ENCODE measurements at regions not wholly inside any gene's neighbourhood (a gene's known extent, or its start where the extent isn't known, plus 50 kb on each side); places are given as distances from the start of the nearest gene placed in this dataset.
"Not testable (repeated sequence)": the region's sequence is repeated elsewhere in the genome, so short reads cannot be mapped to it uniquely, and the experiment has no call there.

DNA sequence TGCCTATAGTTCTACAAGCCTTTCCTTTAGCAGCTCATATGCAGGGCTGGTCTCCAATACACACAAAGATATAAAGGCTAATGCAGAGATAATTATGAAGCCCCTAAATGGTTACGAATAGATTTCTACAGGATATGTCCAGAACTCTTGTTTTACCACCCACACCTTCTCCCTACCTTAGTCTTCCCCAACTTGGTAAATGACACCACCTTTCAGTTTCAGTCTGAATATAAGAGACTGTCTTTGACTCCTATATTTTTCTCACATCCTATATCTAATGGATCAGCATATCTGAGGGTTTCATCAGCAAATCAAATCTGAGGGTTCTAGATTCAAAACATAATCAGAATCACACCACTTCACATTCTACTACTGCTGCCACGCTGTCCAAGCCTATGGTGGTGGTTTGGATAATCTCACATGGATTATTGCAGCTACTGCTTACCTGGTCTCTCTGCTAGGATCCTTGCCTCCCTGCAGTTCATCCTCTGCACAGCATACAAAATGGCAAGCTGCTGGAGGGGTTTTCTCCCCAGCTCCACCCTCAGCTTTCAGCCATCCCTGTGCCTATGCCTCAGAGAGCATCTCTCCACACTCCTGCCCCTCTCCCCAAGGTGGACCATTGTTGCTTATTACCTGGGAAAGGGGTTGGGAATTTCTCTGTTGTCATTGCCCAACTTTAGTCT lies 178.0 kb upstream of the SPOPL start:
- DNase-seq = no peak

- no peak for DNase-seq
Observed at GRCh38 chr2:138324068-138324771, 177.3 kb upstream of the SPOPL start.

GRCh38 chr2:138327967-138328366 lies 173.6 kb upstream of the SPOPL start:
- no peak for DNase-seq

- no peak for DNase-seq
Observed at GRCh38 chr2:138329162-138329561, 172.4 kb upstream of the SPOPL start.

- DNase-seq = no peak
Observed at GRCh38 chr2:138329591-138329990, 172.0 kb upstream of the SPOPL start.

GRCh38 chr2:138333121-138333520 lies 168.4 kb upstream of the SPOPL start:
- DNase-seq = no peak

DNA sequence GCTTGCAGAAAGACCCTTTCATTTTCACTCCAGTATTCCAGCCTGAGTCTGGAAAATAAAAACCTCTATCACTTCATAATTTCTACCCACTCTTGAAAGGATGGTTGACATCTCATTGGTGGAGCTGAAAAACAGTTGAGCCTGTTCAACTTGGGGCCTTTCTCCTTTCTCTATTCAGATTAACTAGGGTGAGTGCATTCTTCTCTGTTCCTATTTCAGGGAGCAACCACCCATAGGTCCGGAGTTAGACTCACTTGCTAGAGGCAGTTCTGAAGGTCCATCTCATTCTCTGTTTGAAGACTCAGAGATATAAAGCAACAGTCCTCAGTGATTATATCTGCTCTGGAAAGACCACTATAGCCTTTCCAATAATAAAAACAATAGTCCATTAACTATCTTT lies 167.9 kb upstream of the SPOPL start:
- no peak for DNase-seq

DNA sequence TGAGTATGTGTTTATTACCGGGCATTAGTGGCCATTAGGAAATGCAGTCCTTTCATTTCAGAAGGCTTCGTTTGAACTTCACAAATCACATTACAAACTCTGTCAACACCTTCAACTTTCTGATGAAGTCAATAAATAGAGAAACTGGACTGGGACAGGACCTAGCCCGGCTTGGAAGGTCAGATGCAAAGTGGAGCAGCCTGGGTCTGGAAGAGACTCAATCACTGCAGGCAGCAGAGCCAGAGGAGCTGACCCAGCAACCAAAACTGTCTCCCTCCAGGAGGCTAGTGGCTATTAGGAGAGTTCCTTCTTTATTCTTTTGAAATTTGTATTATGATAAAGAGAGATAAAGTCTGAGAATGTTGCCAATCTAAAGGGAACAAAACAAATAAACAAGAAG lies 167.2 kb upstream of the SPOPL start:
- DNase-seq = no peak

- DNase-seq = peak; percentile 8
Observed at GRCh38 chr2:138335036-138335435, 166.5 kb upstream of the SPOPL start.

GRCh38 chr2:138336146-138336545 lies 165.4 kb upstream of the SPOPL start:
- no peak for DNase-seq

GRCh38 chr2:138355244-138355643 lies 146.3 kb upstream of the SPOPL start:
- no peak for DNase-seq

DNA sequence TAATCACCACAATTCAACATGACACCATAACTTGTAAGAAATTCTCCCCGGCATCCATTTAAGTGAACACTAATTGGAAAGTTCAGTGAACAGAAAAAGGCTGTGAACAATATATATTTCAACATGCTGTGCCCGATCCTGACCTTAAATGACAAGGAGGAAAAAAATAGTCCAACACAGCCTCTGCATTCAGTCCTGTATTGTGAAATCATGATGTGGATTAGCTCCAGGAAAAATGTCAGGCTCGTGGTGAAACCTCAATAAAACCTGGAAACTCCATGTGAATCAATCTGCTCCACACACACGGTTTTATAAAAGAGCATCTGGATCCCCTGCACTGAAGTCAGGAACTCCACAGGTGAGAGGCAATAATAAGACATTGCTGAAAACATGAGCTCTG lies 145.4 kb upstream of the SPOPL start:
- peak; percentile 70 for DNase-seq

- no peak for DNase-seq
Observed at GRCh38 chr2:138359532-138359931, 142.0 kb upstream of the SPOPL start.

- DNase-seq = peak; percentile 71
Observed at GRCh38 chr2:138364554-138365162, 136.9 kb upstream of the SPOPL start.

DNA sequence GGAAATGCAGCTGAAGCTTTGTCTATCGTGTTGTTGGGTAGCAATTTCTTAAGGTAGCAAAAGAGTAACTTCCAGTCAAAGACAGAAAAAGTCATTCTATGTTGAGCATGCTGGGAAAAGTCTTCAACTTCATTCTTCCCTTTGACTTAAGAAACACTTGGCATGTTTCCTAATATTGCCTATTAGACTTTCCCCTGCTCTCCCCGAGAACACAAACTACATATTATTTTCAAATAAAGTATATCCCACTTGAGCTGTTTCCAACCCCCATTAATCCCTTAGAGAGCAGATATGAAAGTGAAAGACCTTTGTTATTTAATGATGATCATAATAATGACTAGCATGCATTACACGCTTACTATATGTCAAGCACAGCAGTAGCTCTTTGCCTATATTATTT lies 136.0 kb upstream of the SPOPL start:
- no peak for DNase-seq

DNA sequence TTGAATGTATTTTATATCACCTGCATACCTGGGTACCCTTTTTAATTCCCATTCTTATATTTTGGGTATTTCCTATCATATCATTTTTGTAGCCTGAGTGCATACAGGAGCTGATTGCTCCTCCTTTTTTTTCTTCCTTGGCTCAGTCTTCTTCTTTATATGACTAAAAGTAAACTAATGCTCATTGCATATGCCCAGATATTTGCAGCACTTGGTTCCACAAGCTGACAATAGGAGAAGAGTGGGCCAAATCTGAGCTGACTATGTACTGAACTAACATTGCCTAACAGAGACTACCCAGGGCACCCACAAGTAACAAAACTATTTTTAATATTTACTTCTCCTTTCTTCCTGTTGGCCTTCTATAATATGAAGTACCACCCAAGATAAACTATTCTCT lies 131.7 kb upstream of the SPOPL start:
- no peak for DNase-seq

DNA sequence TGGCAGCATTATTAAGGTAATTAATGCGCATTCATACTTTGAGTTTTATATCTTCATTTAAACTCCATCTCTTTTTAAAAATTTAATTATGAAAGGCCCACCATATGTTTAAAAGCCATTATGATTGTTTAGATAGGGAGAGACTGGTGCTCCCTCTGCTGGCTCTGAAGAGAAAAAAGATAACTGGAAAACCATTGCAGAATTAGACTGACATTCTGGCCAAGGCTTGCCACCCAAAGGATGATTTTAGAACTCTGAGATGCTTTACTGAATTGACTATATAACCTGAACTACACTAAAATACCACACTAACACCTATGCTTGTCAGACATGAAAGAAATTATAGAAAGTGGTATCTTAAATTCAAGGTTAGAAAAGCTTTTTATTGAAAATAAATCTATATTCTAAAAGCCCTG lies 127.6 kb upstream of the SPOPL start:
- peak; percentile 44 for DNase-seq

DNA sequence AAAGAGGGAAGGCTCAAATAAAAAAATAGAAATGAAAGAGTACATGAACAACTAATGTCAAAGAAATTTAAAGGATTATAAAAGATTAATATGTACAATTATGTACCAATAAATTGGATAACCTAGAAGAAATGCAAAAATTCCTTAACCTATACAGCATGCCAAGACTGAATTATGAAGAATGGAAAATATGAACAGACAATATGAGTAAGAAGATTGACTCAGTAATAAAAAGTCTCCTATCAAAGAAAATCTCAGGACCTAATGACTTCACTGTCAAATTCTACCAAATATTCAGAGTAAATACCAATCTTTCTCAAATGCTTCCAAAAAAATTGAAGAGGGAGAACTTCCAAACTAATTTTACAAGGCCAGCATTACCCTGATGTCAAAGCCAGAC lies 120.2 kb upstream of the SPOPL start:
- DNase-seq = peak; percentile 43

DNA sequence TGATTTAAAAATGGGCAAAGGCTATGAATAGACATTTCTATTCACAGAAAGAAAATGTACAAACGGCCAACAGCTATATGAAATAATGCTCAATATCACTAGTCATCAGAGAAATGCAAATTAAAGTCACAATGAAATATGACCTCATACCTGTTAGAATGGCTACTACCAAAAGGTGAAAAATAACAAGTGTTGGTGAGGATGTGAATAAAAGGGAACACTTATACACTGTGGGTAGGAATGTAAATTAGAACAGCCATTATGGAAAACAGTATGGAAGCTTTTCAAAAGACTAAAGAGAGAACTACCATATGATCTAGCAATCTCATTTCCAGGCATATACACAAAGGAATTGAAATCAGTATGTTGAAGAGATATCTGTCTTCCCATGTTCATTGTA lies 118.9 kb upstream of the SPOPL start:
- no peak for DNase-seq

- not testable (repeated sequence) for DNase-seq
Observed at GRCh38 chr2:138386191-138386590, 115.4 kb upstream of the SPOPL start.

DNA sequence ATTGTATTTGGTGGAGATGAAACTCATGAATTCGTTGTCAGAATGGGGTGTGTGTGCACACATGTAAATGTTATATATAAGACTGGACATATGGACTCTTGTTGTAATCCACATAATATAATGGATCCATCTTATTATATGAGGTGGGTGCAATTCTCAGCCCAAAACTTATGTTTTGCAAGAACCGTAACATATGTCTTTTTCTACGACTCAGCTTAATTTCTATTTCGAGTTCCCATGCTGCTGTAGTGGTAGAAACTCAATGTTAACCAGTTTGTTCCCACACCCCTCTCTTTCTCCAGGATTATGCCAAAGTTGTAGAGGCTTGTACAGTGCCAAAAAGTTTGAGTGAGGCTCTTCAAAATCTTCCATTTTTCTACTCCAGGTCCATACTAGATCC lies 112.5 kb upstream of the SPOPL start:
- DNase-seq = no peak

- no peak for DNase-seq
Observed at GRCh38 chr2:138390316-138390945, 111.1 kb upstream of the SPOPL start.

GRCh38 chr2:138391946-138392345 lies 109.6 kb upstream of the SPOPL start:
- peak; percentile 18 for DNase-seq
